ENCODE measurements at regions not wholly inside any gene's neighbourhood (a gene's known extent, or its start where the extent isn't known, plus 50 kb on each side); places are given as distances from the start of the nearest gene placed in this dataset.

DNA sequence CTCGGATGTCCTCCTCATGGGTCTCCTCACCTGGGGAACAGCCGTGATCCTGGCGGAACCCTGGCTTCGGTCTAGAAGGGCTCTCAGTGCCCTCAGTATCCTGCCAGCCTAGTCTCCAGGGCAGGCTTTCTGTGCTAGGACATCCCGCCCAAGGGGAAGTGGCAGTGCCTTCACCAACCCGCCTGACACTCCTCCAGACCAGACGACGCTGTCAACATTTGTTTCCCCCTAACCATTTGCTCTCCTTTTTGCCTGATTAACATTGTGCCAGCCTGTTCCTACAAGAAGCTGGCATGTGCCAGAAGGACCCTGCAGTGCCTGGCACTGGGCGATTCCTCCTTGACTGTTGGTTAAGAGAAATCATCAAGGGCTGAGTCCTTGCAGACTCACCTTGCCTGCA is 358.9 kb upstream of the IRX2 start:
- no peak for DNase-seq (ENCODE audit: low spot score)
- Mint-ChIP-seq H3K27me3 (ENCODE audit: insufficient read depth, low read depth, poor library complexity) (peaks cover 37% of the 10 kb centered on the region), H3K27ac (no peak overlapping the region)

More for the DNA sequence above, 358.9 kb upstream of the IRX2 start:
- Histone ChIP-seq H3K36me3 (ENCODE audit: insufficient read depth) (no peaks in the 10 kb centered on the region; the same call in 1 of the 2 replicates), H3K9me2 (ENCODE audit: insufficient read depth) (no peaks in the 10 kb centered on the region), H3K4me3 (no peak overlapping the region), H3K4me1 (ENCODE audit: insufficient read depth) (peaks cover 30% of the 10 kb centered on the region), H3K4me2 (no peak overlapping the region), H2AFZ (no peak overlapping the region), H3F3A (replicated peaks; ENCODE audit: low read depth) (no peaks in the 10 kb centered on the region), H4K20me1 (replicated peaks; ENCODE audit: insufficient read depth) (no peaks in the 10 kb centered on the region), H3K27ac (ENCODE audit: low read depth) (no peak overlapping the region), H3K79me2 (replicated peaks; ENCODE audit: insufficient read depth) (no peaks in the 10 kb centered on the region), H3K27me3 (ENCODE audit: insufficient read depth) (peaks cover 12% of the 10 kb centered on the region)
- TF ChIP-seq, protein P1, sequence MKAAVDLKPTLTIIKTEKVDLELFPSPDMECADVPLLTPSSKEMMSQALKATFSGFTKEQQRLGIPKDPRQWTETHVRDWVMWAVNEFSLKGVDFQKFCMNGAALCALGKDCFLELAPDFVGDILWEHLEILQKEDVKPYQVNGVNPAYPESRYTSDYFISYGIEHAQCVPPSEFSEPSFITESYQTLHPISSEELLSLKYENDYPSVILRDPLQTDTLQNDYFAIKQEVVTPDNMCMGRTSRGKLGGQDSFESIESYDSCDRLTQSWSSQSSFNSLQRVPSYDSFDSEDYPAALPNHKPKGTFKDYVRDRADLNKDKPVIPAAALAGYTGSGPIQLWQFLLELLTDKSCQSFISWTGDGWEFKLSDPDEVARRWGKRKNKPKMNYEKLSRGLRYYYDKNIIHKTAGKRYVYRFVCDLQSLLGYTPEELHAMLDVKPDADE (IDR thresholded peaks at IDR 0.05): no peak
- TF ChIP-seq, protein P2, sequence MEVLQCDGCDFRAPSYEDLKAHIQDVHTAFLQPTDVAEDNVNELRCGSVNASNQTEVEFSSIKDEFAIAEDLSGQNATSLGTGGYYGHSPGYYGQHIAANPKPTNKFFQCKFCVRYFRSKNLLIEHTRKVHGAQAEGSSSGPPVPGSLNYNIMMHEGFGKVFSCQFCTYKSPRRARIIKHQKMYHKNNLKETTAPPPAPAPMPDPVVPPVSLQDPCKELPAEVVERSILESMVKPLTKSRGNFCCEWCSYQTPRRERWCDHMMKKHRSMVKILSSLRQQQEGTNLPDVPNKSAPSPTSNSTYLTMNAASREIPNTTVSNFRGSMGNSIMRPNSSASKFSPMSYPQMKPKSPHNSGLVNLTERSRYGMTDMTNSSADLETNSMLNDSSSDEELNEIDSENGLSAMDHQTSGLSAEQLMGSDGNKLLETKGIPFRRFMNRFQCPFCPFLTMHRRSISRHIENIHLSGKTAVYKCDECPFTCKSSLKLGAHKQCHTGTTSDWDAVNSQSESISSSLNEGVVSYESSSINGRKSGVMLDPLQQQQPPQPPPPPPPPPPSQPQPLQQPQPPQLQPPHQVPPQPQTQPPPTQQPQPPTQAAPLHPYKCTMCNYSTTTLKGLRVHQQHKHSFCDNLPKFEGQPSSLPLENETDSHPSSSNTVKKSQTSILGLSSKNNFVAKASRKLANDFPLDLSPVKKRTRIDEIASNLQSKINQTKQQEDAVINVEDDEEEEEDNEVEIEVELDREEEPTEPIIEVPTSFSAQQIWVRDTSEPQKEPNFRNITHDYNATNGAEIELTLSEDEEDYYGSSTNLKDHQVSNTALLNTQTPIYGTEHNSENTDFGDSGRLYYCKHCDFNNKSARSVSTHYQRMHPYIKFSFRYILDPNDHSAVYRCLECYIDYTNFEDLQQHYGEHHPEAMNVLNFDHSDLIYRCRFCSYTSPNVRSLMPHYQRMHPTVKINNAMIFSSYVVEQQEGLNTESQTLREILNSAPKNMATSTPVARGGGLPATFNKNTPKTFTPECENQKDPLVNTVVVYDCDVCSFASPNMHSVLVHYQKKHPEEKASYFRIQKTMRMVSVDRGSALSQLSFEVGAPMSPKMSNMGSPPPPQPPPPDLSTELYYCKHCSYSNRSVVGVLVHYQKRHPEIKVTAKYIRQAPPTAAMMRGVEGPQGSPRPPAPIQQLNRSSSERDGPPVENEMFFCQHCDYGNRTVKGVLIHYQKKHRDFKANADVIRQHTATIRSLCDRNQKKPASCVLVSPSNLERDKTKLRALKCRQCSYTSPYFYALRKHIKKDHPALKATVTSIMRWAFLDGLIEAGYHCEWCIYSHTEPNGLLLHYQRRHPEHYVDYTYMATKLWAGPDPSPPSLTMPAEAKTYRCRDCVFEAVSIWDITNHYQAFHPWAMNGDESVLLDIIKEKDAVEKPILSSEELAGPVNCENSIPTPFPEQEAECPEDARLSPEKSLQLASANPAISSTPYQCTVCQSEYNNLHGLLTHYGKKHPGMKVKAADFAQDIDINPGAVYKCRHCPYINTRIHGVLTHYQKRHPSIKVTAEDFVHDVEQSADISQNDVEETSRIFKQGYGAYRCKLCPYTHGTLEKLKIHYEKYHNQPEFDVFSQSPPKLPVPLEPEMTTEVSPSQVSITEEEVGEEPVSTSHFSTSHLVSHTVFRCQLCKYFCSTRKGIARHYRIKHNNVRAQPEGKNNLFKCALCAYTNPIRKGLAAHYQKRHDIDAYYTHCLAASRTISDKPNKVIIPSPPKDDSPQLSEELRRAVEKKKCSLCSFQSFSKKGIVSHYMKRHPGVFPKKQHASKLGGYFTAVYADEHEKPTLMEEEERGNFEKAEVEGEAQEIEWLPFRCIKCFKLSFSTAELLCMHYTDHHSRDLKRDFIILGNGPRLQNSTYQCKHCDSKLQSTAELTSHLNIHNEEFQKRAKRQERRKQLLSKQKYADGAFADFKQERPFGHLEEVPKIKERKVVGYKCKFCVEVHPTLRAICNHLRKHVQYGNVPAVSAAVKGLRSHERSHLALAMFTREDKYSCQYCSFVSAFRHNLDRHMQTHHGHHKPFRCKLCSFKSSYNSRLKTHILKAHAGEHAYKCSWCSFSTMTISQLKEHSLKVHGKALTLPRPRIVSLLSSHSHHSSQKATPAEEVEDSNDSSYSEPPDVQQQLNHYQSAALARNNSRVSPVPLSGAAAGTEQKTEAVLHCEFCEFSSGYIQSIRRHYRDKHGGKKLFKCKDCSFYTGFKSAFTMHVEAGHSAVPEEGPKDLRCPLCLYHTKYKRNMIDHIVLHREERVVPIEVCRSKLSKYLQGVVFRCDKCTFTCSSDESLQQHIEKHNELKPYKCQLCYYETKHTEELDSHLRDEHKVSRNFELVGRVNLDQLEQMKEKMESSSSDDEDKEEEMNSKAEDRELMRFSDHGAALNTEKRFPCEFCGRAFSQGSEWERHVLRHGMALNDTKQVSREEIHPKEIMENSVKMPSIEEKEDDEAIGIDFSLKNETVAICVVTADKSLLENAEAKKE (CRISPR knock-in tag; IDR thresholded peaks at IDR 0.05): no peak
- TF ChIP-seq, protein P3, sequence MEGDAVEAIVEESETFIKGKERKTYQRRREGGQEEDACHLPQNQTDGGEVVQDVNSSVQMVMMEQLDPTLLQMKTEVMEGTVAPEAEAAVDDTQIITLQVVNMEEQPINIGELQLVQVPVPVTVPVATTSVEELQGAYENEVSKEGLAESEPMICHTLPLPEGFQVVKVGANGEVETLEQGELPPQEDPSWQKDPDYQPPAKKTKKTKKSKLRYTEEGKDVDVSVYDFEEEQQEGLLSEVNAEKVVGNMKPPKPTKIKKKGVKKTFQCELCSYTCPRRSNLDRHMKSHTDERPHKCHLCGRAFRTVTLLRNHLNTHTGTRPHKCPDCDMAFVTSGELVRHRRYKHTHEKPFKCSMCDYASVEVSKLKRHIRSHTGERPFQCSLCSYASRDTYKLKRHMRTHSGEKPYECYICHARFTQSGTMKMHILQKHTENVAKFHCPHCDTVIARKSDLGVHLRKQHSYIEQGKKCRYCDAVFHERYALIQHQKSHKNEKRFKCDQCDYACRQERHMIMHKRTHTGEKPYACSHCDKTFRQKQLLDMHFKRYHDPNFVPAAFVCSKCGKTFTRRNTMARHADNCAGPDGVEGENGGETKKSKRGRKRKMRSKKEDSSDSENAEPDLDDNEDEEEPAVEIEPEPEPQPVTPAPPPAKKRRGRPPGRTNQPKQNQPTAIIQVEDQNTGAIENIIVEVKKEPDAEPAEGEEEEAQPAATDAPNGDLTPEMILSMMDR (conservative IDR thresholded peaks at IDR 0.05; ENCODE audit: low read depth in 2 of 2): no peak
- TF ChIP-seq POLR2AphosphoS5 (IDR thresholded peaks at IDR 0.05; ENCODE audit: low read depth) (no peak), ZNF331 (CRISPR knock-in tag; IDR thresholded peaks at IDR 0.05; ENCODE audit: low read depth) (no peak), JUNB (IDR thresholded peaks at IDR 0.05; ENCODE audit: unreplicated experiment) (no peak), ZNF114 (CRISPR knock-in tag; IDR thresholded peaks at IDR 0.05) (no peak), EZH2 (IDR thresholded peaks at IDR 0.05; ENCODE audit: low read depth, unreplicated experiment) (no peak), NANOG (IDR thresholded peaks at IDR 0.05; ENCODE audit: borderline replicate concordance) (no peak), EZH2phosphoT487 (IDR thresholded peaks at IDR 0.05; ENCODE audit: unreplicated experiment) (no peak), STAT1 (IDR thresholded peaks at IDR 0.05; ENCODE audit: unreplicated experiment) (no peak), CREB1 (CRISPR knock-in tag; IDR thresholded peaks at IDR 0.05; ENCODE audit: low read depth) (no peak)
- TF ChIP-seq, protein P4, sequence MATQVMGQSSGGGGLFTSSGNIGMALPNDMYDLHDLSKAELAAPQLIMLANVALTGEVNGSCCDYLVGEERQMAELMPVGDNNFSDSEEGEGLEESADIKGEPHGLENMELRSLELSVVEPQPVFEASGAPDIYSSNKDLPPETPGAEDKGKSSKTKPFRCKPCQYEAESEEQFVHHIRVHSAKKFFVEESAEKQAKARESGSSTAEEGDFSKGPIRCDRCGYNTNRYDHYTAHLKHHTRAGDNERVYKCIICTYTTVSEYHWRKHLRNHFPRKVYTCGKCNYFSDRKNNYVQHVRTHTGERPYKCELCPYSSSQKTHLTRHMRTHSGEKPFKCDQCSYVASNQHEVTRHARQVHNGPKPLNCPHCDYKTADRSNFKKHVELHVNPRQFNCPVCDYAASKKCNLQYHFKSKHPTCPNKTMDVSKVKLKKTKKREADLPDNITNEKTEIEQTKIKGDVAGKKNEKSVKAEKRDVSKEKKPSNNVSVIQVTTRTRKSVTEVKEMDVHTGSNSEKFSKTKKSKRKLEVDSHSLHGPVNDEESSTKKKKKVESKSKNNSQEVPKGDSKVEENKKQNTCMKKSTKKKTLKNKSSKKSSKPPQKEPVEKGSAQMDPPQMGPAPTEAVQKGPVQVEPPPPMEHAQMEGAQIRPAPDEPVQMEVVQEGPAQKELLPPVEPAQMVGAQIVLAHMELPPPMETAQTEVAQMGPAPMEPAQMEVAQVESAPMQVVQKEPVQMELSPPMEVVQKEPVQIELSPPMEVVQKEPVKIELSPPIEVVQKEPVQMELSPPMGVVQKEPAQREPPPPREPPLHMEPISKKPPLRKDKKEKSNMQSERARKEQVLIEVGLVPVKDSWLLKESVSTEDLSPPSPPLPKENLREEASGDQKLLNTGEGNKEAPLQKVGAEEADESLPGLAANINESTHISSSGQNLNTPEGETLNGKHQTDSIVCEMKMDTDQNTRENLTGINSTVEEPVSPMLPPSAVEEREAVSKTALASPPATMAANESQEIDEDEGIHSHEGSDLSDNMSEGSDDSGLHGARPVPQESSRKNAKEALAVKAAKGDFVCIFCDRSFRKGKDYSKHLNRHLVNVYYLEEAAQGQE (IDR thresholded peaks at IDR 0.05; ENCODE audit: unreplicated experiment): no peak
- 0 out of 3 replicates have a peak, but pooled peaks cover 2% of the 10 kb centered on the region for H3K36me3 Mint-ChIP-seq (ENCODE audit: low read depth)
- peaks cover 36% of the 10 kb centered on the region for H3K4me1 Mint-ChIP-seq
- H3K4me3 Mint-ChIP-seq: no peak overlapping the region
- H3K9me3 Mint-ChIP-seq: peaks cover 6% of the 10 kb centered on the region; the same call in 2 of the 3 replicates
- no peak for ATAC-seq
